Fibroblast of lung (primary cell): ENCODE measurements at regions not wholly inside any gene's neighbourhood (a gene's known extent, or its start where the extent isn't known, plus 50 kb on each side); places are given as distances from the start of the nearest gene placed in this dataset.

Source experiments
- DNase-seq, 2 donors: peaks; one replicate each; pipeline versions ENCODE4 v3.0.0 to v3.0.0-alpha.2; 2010; ENCODE audit warnings: low read depth in 2 of 2
- H2AFZ ChIP-seq: 2 replicates; pipeline ENCODE4 v1.5.1; 2012; ENCODE audit warnings: low read length, control low read depth, inconsistent platforms
- H3K27ac ChIP-seq: 2 replicates; pipeline ENCODE4 v1.5.1; 2011; ENCODE audit warnings: low read length, control low read depth; ENCODE audit not compliant: insufficient read depth
- H3K27me3 ChIP-seq: 2 replicates; pipeline ENCODE4 v1.5.1; 2011; ENCODE audit warnings: mild to moderate bottlenecking, low read length; ENCODE audit not compliant: control insufficient read depth, insufficient read depth
- H3K36me3 ChIP-seq: 2 replicates; pipeline ENCODE4 v1.5.1; 2011; ENCODE audit warnings: low read length; ENCODE audit not compliant: control insufficient read depth, insufficient read depth
- H3K4me1 ChIP-seq: 2 replicates; pipeline ENCODE4 v1.5.1; 2011; ENCODE audit warnings: low read length; ENCODE audit not compliant: control insufficient read depth, insufficient read depth; ENCODE audit errors: extremely low read depth
- H3K4me2 ChIP-seq: 2 replicates; pipeline ENCODE4 v1.5.1; 2011; ENCODE audit warnings: low read length, control low read depth; ENCODE audit not compliant: insufficient read depth; ENCODE audit errors: extremely low read depth
- H3K4me3 ChIP-seq, 4 experiments: fragments of 200-600 bp in 1 of 4; sonication (generic) in 1 of 4; replicated peaks in 1 of 4; 2 replicates each; pipeline ENCODE4 v1.5.1; 2011 to 2016; ENCODE audit warnings: low read length in 4 of 4, low read depth in 3 of 4, mild to moderate bottlenecking in 3 of 4, control low read depth in 2 of 4, inconsistent platforms in 1 of 4, mixed read lengths in 1 of 4; ENCODE audit not compliant: insufficient read depth in 1 of 4; ENCODE audit errors: control extremely low read depth in 1 of 4
- H3K79me2 ChIP-seq: 2 replicates; pipeline ENCODE4 v1.5.1; 2012; ENCODE audit warnings: mild to moderate bottlenecking, low read length, inconsistent platforms; ENCODE audit not compliant: control insufficient read depth, insufficient read depth
- H3K9ac ChIP-seq: 2 replicates; pipeline ENCODE4 v1.5.1; 2011; ENCODE audit warnings: mild to moderate bottlenecking, low read length, control low read depth; ENCODE audit not compliant: insufficient read depth
- H3K9me3 ChIP-seq: 2 replicates; pipeline ENCODE4 v1.5.1; 2012; ENCODE audit warnings: low read depth, low read length; ENCODE audit not compliant: control insufficient read depth, insufficient read depth
- H4K20me1 ChIP-seq: 2 replicates; pipeline ENCODE4 v1.5.1; 2011; ENCODE audit warnings: low read length; ENCODE audit not compliant: control insufficient read depth, insufficient read depth; ENCODE audit errors: extremely low read depth
- EZH2 ChIP-seq: IDR thresholded peaks from 2 replicates; pipeline ENCODE4 v1.5.1; 2012; ENCODE audit warnings: low read length, control low read depth, mild to moderate bottlenecking; ENCODE audit errors: missing control alignments
- TF ChIP-seq, protein P1 (sequence below), 2 donors: IDR thresholded peaks in 1 of 2; conservative IDR thresholded peaks in 1 of 2; 1 replicate in 1 of 2; 2 replicates in 1 of 2; pipeline ENCODE4 v1.5.1; 2011 to 2012; ENCODE audit warnings: low read length in 2 of 2, control low read depth in 1 of 2, inconsistent platforms in 1 of 2, low read depth in 1 of 2, mild to moderate bottlenecking in 1 of 2

- Histone ChIP-seq H3K27ac (no peak overlapping the region), H3K4me1 (no peaks in the 10 kb centered on the region), H3K27me3 (no peaks in the 10 kb centered on the region), H3K9ac (no peak overlapping the region), H3K4me3 (no peak overlapping the region), H3K79me2 (no peaks in the 10 kb centered on the region), H3K36me3 (no peaks in the 10 kb centered on the region), H4K20me1 (no peaks in the 10 kb centered on the region), H2AFZ (no peak overlapping the region), H3K9me3 (no peaks in the 10 kb centered on the region), H3K4me2 (no peak overlapping the region)
- TF ChIP-seq EZH2 = no peak
- TF ChIP-seq, protein P1, sequence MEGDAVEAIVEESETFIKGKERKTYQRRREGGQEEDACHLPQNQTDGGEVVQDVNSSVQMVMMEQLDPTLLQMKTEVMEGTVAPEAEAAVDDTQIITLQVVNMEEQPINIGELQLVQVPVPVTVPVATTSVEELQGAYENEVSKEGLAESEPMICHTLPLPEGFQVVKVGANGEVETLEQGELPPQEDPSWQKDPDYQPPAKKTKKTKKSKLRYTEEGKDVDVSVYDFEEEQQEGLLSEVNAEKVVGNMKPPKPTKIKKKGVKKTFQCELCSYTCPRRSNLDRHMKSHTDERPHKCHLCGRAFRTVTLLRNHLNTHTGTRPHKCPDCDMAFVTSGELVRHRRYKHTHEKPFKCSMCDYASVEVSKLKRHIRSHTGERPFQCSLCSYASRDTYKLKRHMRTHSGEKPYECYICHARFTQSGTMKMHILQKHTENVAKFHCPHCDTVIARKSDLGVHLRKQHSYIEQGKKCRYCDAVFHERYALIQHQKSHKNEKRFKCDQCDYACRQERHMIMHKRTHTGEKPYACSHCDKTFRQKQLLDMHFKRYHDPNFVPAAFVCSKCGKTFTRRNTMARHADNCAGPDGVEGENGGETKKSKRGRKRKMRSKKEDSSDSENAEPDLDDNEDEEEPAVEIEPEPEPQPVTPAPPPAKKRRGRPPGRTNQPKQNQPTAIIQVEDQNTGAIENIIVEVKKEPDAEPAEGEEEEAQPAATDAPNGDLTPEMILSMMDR (conservative IDR thresholded peaks at IDR 0.05 in 1 of 2, IDR thresholded peaks at IDR 0.05 in 1 of 2; ENCODE audit: low read depth in 1 of 2, low read length in 2 of 2) = no peak
- no peak for DNase-seq
These were observed 53.2 kb upstream of the ZNF536 start for GRCh38 chr19:30318936-30319335.

- Histone ChIP-seq H3K9me3 (no peaks in the 10 kb centered on the region), H3K79me2 (no peaks in the 10 kb centered on the region), H3K4me2 (no peak overlapping the region), H3K4me3 (no peak overlapping the region), H3K27me3 (no peaks in the 10 kb centered on the region), H2AFZ (no peak overlapping the region), H3K4me1 (no peaks in the 10 kb centered on the region), H3K36me3 (no peaks in the 10 kb centered on the region), H4K20me1 (no peaks in the 10 kb centered on the region), H3K27ac (no peak overlapping the region), H3K9ac (no peak overlapping the region)
- no peak for DNase-seq
- TF ChIP-seq, protein P1 (conservative IDR thresholded peaks at IDR 0.05 in 1 of 2, IDR thresholded peaks at IDR 0.05 in 1 of 2; ENCODE audit: low read depth in 1 of 2, low read length in 2 of 2) = no peak
- TF ChIP-seq EZH2 = no peak
These were observed 52.8 kb upstream of the ZNF536 start for GRCh38 chr19:30319411-30319810.

- Histone ChIP-seq H3K9me3 (no peaks in the 10 kb centered on the region), H3K27ac (no peak overlapping the region), H3K27me3 (no peaks in the 10 kb centered on the region), H3K9ac (no peak overlapping the region), H4K20me1 (no peaks in the 10 kb centered on the region), H2AFZ (no peak overlapping the region), H3K4me1 (no peaks in the 10 kb centered on the region), H3K4me2 (no peak overlapping the region), H3K36me3 (no peaks in the 10 kb centered on the region), H3K4me3 (no peak overlapping the region), H3K79me2 (no peaks in the 10 kb centered on the region)
- no peak for DNase-seq
- TF ChIP-seq EZH2 = no peak
- TF ChIP-seq, protein P1 (conservative IDR thresholded peaks at IDR 0.05 in 1 of 2, IDR thresholded peaks at IDR 0.05 in 1 of 2; ENCODE audit: low read depth in 1 of 2, low read length in 2 of 2) = no peak
These were observed 52.3 kb upstream of the ZNF536 start for GRCh38 chr19:30319876-30320275.
